ENCODE measurements at regions not wholly inside any gene's neighbourhood (a gene's known extent, or its start where the extent isn't known, plus 50 kb on each side); places are given as distances from the start of the nearest gene placed in this dataset.

DNA sequence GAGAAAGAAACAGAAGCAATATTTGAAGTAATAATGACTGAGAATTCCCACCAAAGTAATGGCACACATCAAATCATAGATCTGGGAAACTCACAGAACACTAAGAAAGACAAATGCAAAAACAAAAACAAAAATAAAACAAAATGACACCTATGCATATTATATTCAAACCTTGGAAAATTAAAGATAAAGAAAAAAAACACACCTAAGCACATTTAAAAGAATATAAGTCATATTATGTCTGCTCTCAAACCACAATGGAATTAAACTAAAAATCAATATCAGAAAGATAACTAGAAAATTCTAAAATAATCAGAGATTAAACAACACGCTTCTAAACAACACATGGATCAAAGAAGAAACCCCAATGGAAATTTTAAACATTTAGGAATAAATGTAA is 59.7 kb upstream of the GALNT5 start:
- Histone ChIP-seq H3K4me2 (ENCODE audit: low read length) (no peak overlapping the region), H3K27ac (ENCODE audit: low read depth, low read length) (no peak overlapping the region), H4K20me1 (ENCODE audit: insufficient read depth, low read length) (no peaks in the 10 kb centered on the region), H3K9me3 (ENCODE audit: insufficient read depth, low read depth, low read length) (no peaks in the 10 kb centered on the region), H3K9ac (ENCODE audit: low read length) (no peak overlapping the region), H3K4me3 (ENCODE audit: insufficient read depth, low read depth, low read length) (no peak overlapping the region), H3K4me1 (ENCODE audit: insufficient read depth, low read length) (no peaks in the 10 kb centered on the region), H3K36me3 (ENCODE audit: insufficient read depth, low read length) (no peaks in the 10 kb centered on the region), H2AFZ (ENCODE audit: low read depth, low read length) (no peak overlapping the region), H3K27me3 (ENCODE audit: insufficient read depth, low read length) (no peaks in the 10 kb centered on the region), H3K79me2 (ENCODE audit: insufficient read depth, low read length) (no peaks in the 10 kb centered on the region)
- Mint-ChIP-seq H3K9me3 (ENCODE audit: unreplicated experiment) (no peaks in the 10 kb centered on the region), H3K36me3 (ENCODE audit: low read depth, unreplicated experiment) (no peaks in the 10 kb centered on the region), H3K27me3 (ENCODE audit: low read depth, unreplicated experiment) (no peaks in the 10 kb centered on the region), H3K27ac (ENCODE audit: unreplicated experiment) (no peak overlapping the region), H3K4me3 (ENCODE audit: unreplicated experiment) (no peak overlapping the region), H3K4me1 (ENCODE audit: low read depth, unreplicated experiment) (peaks cover 14% of the 10 kb centered on the region)
- DNase-seq (ENCODE audit: low read depth) (no peak), FAIRE-seq (no peak)
- TF ChIP-seq EZH2 (IDR thresholded peaks at IDR 0.05; ENCODE audit: insufficient read depth, low read length) = no peak
- TF ChIP-seq, protein P1, sequence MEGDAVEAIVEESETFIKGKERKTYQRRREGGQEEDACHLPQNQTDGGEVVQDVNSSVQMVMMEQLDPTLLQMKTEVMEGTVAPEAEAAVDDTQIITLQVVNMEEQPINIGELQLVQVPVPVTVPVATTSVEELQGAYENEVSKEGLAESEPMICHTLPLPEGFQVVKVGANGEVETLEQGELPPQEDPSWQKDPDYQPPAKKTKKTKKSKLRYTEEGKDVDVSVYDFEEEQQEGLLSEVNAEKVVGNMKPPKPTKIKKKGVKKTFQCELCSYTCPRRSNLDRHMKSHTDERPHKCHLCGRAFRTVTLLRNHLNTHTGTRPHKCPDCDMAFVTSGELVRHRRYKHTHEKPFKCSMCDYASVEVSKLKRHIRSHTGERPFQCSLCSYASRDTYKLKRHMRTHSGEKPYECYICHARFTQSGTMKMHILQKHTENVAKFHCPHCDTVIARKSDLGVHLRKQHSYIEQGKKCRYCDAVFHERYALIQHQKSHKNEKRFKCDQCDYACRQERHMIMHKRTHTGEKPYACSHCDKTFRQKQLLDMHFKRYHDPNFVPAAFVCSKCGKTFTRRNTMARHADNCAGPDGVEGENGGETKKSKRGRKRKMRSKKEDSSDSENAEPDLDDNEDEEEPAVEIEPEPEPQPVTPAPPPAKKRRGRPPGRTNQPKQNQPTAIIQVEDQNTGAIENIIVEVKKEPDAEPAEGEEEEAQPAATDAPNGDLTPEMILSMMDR (IDR thresholded peaks at IDR 0.05; ENCODE audit: insufficient read depth, low read depth, low read length) = no peak

DNA sequence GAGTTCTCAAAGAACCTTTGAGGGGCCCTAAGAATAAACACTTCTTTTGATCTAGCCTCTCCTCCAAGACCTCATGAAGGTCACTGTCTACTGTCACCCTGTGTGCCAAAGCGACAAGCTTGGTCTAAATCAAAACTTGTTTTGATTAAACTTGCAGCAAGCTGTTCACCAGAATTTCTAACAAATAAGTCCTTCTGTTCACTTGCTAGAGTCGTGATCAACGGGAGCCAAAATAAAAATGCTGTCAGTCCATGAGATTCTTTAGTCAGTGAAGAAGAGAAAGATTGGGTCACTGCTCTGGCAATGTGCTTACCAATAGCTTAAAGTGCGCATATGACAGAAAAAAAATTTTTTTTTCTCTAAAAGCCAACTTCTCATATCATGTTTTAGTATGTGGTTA is 53.9 kb upstream of the GALNT5 start:
- FAIRE-seq = no peak
- H3K27ac Mint-ChIP-seq (ENCODE audit: unreplicated experiment) = no peak overlapping the region
- no peaks in the 10 kb centered on the region for H3K27me3 Mint-ChIP-seq (ENCODE audit: low read depth, unreplicated experiment)

DNA sequence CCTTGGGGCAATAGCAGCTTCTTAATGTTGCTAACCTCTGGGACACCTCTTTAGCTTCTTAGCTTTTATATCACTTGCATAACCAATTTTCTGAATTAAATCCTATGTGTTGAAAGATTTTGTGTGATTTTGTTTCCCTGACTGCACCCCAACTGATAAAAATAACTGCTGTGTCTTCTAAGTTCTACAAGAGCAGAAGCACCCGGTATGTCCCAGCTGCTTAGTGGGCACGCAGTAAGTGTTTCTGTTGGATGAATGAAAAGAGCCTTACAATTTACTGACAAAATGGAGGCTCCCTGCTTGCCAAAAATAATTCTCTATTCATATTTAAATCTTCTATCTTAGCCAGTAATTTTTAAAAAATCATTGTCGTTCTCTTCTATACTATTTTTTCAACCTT is 53.1 kb upstream of the GALNT5 start:
- H3K4me2 ChIP-seq (ENCODE audit: low read length) = no peak overlapping the region
- H3K9ac ChIP-seq (ENCODE audit: low read length) = no peak overlapping the region
- H3K36me3 Mint-ChIP-seq (ENCODE audit: low read depth, unreplicated experiment) = no peaks in the 10 kb centered on the region
- H3K4me3 Mint-ChIP-seq (ENCODE audit: unreplicated experiment) = no peak overlapping the region
- DNase-seq (ENCODE audit: low read depth) (no peak), FAIRE-seq (no peak)
- TF ChIP-seq, protein P1 (IDR thresholded peaks at IDR 0.05; ENCODE audit: insufficient read depth, low read depth, low read length) = no peak
- TF ChIP-seq EZH2 (IDR thresholded peaks at IDR 0.05; ENCODE audit: insufficient read depth, low read length) = no peak
- no peaks in the 10 kb centered on the region for H3K27me3 Mint-ChIP-seq (ENCODE audit: low read depth, unreplicated experiment)
- H3K27me3 ChIP-seq (ENCODE audit: insufficient read depth, low read length) = no peaks in the 10 kb centered on the region
- no peak overlapping the region for H3K4me3 ChIP-seq (ENCODE audit: insufficient read depth, low read depth, low read length)
- no peaks in the 10 kb centered on the region for H4K20me1 ChIP-seq (ENCODE audit: insufficient read depth, low read length)
- H3K27ac Mint-ChIP-seq (ENCODE audit: unreplicated experiment) = no peak overlapping the region
- H3K4me1 Mint-ChIP-seq (ENCODE audit: low read depth, unreplicated experiment) = no peaks in the 10 kb centered on the region
- no peak overlapping the region for H2AFZ ChIP-seq (ENCODE audit: low read depth, low read length)
- no peaks in the 10 kb centered on the region for H3K9me3 Mint-ChIP-seq (ENCODE audit: unreplicated experiment)
- H3K9me3 ChIP-seq (ENCODE audit: insufficient read depth, low read depth, low read length) = no peaks in the 10 kb centered on the region
- H3K79me2 ChIP-seq (ENCODE audit: insufficient read depth, low read length) = no peaks in the 10 kb centered on the region
- H3K4me1 ChIP-seq (ENCODE audit: insufficient read depth, low read length) = no peaks in the 10 kb centered on the region
- H3K36me3 ChIP-seq (ENCODE audit: insufficient read depth, low read length) = no peaks in the 10 kb centered on the region
- no peak overlapping the region for H3K27ac ChIP-seq (ENCODE audit: low read depth, low read length)

More for the DNA sequence above, 53.9 kb upstream of the GALNT5 start:
- Histone ChIP-seq H3K4me2 (ENCODE audit: low read length) (no peak overlapping the region), H3K27ac (ENCODE audit: low read depth, low read length) (no peak overlapping the region), H3K4me1 (ENCODE audit: insufficient read depth, low read length) (no peaks in the 10 kb centered on the region), H3K27me3 (ENCODE audit: insufficient read depth, low read length) (no peaks in the 10 kb centered on the region), H4K20me1 (ENCODE audit: insufficient read depth, low read length) (no peaks in the 10 kb centered on the region), H3K9me3 (ENCODE audit: insufficient read depth, low read depth, low read length) (no peaks in the 10 kb centered on the region), H3K4me3 (ENCODE audit: insufficient read depth, low read depth, low read length) (no peak overlapping the region), H3K36me3 (ENCODE audit: insufficient read depth, low read length) (no peaks in the 10 kb centered on the region), H2AFZ (ENCODE audit: low read depth, low read length) (no peak overlapping the region), H3K79me2 (ENCODE audit: insufficient read depth, low read length) (no peaks in the 10 kb centered on the region), H3K9ac (ENCODE audit: low read length) (no peak overlapping the region)
- no peaks in the 10 kb centered on the region for H3K9me3 Mint-ChIP-seq (ENCODE audit: unreplicated experiment)
- DNase-seq (ENCODE audit: low read depth) = no peak
- H3K4me3 Mint-ChIP-seq (ENCODE audit: unreplicated experiment) = no peak overlapping the region
- H3K4me1 Mint-ChIP-seq (ENCODE audit: low read depth, unreplicated experiment) = no peaks in the 10 kb centered on the region
- no peaks in the 10 kb centered on the region for H3K36me3 Mint-ChIP-seq (ENCODE audit: low read depth, unreplicated experiment)
- TF ChIP-seq EZH2 (IDR thresholded peaks at IDR 0.05; ENCODE audit: insufficient read depth, low read length) = no peak
- TF ChIP-seq, protein P1 (IDR thresholded peaks at IDR 0.05; ENCODE audit: insufficient read depth, low read depth, low read length) = no peak

Data from astrocyte (in vitro differentiated cells and primary cell).